ENCODE measurements at regions not wholly inside any gene's neighbourhood (a gene's known extent, or its start where the extent isn't known, plus 50 kb on each side); places are given as distances from the start of the nearest gene placed in this dataset.
"Not testable (repeated sequence)": the region's sequence is repeated elsewhere in the genome, so short reads cannot be mapped to it uniquely, and the experiment has no call there.

DNA sequence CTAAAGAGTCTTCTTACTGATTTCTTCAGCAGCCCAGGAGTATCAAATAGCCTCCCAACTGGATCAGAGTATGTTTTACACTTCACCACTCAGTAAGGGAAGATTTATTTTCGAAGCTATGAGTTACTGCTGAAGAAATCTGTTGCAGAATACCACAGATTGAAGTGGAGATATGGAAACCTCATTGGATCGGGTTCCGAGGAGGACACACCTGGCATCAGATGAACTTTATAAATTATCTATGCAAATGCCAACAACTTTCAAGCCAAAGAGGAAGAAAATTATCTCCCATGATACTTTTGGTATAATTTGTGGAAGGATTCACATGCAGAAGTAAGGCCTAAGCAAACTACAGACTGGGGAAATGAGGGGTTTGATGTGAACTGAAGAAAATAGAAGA, 515.9 kb upstream of the NDST4 start:
- DNase-seq (ENCODE audit: low spot score) = no peak

DNA sequence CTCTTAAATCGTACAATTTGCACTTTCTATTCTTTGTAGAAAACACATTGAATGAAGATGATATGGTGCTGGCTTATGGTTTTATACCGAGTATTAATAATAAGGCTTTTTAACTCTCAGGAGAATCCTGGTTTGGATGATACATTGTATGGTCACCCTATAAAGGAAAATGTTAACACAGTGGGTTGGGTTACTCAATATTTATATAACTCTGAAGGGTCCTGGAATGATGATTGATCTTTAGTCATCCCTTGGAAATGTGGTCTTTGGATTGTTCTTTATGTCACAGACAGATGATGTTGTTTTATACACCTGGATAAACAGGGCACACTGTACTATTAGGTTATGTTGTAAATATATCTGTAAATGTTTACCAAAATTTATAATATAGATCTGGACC, 496.2 kb upstream of the NDST4 start:
- no peak for DNase-seq (ENCODE audit: low spot score)

DNA sequence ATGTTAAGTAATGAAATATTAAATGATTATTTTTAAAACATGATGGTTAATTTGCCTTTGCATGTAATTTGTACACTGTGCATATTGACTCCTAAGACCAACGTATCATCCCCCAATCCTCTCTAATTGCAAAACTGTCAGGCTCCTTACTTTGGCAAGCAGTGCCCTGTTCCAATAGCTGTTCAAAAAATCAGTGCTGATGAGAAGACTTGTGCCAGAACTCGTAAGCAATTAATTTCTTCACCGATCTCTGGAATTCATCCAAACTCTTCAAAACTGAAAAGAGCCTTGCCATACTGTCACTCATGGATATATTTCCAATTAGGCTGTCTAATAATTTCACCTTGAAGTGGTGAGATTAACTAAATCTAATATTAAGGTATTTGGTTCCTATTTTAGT, 493.9 kb upstream of the NDST4 start:
- no peak for DNase-seq (ENCODE audit: low spot score)

DNA sequence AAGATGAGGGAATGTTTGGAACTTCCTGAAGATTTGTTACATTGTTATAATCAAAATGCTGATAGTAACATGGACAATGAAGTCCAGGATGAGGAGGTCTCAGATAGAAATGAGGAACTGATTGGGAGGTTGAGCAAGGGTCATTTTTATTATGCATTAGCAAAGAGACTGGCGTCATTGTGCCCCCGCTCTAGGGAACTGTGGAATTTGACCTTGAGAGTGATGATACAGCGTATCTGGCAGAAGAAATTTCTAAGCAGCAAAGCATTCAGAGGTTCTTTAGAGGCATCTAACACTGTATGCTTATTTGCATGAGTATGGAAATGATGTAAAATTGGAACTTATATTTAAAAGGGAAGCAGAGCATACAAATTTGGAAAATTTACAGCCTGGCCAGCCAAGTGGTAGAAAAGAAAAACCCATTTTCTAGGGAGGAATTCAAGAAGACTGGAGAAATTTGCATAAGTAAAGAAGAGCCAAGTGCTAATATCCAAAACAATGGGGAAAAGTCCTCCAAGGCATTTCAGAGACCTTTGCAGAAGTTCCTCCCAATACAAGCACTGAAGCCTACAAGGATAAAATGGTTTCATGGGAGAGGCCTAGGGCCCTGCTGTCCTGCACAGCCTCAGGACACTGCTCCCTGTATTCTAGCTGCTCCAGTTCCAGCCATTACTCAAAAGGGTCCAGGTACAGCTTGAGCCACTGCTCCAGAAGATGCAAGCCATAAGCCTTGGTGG, 483.0 kb upstream of the NDST4 start:
- DNase-seq (ENCODE audit: low spot score) = no peak

DNA sequence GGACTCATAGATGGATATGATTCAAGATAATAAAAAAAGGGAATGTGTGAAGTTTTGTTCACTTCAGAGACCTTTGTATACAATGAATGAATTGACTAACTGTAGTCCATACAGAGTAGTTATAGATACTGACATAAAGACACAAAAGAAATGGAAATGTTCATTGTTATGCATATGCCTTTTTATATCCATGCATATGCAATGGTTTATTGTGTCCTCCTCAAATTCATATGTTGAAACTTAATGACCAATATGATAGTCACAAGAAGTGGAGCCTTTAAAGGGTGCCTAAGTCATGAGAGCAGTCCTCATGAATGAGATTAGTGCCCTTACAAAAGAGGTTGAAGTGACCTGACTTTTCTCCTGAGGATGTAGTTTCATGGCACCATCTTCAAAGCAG, 467.5 kb upstream of the NDST4 start:
- no peak for DNase-seq (ENCODE audit: low spot score)

DNA sequence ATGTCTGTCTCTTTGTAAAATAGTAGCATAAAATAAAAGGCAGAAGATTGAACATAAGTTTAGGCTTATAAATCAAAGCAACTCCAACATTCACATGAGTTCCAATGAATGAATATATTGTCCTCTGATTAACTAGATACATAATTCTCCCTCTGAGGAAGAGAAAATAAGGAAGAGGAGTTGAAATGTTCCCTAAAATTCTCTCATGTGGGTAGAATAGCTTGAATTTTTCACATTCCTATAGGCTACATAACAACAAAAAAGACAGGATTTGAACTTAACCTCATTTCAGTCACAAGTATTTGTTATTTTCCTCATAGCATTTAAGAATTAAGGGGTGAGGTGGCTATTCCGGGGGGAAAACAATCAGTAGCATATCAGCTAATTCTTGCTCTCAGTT, 462.4 kb upstream of the NDST4 start:
- no peak for DNase-seq (ENCODE audit: low spot score)

DNA sequence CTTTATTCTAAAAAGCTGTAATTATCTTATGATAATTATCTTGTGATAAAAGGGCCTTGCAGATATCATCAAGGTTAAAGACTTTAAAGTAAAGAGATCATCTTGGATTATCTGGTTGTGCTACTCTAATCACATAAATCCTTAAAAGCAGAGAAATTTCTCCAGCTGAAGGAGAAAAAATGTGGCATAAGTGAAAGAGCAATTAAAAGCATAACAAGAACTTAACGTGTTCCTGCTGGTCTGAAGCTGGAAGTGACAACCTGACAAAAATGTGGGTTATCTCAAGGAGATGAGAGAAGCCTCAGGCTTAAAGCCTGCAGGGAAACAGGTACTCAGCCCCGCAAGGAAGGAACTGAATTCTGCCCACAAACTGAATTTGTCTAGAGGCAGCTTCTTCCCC, 449.1 kb upstream of the NDST4 start:
- DNase-seq (ENCODE audit: low spot score) = no peak

DNA sequence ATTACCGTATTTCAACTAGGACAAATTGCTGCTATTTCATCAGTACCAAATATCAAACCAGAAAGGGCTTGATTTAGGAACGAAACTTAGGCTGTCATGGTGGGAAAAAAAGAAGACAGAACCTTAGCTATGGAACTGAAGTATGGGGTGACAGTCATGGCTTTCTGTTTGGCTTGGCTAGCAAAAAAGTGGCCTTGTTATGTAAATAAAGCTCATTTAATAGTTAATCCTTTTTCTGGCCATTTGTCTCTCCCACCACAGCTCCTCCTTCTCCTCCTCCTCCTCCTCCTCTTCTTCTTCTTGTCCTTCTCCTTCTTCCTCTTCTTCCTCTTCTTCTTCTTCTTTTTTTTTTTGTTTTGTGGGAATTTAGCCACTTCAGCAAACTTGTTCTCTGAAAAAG, 434.7 kb upstream of the NDST4 start:
- DNase-seq (ENCODE audit: low spot score) = no peak

DNA sequence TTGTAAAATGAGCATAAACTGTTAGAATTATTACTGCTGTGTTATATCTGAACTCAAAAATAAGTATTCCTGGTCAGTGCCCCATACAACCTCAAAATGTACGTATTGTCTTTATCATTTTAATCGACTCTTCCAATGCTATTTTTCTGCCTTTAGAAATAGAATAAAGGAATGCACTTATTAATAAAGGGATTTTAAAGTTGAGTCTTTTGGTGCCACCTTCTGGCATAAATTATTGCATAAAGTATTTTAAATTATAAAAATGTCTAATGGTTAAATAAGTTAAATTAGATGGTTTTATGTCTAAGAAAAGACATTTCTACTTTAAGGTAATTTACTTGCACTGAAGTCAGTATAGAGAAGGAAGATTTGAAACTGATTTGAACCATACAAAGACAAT, 424.0 kb upstream of the NDST4 start:
- no peak for DNase-seq (ENCODE audit: low spot score)

DNA sequence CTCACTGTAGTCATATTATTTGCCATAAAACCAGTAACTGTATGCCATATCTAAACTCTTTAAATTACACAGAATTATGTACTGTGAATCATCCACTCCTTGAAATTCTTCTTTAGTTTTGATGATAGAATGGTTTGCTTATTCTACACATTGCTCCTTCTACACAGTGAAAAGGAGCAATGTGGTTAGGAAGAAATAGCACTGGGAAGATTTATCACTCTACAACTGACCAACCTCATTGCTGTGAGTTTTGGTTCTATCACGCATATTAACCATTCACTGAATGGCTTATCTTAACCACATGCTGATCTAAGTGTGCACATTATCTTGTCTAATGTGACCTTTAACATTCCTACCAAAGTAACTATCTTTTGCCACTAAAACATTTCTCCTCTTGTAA, 415.7 kb upstream of the NDST4 start:
- no peak for DNase-seq (ENCODE audit: low spot score)

DNA sequence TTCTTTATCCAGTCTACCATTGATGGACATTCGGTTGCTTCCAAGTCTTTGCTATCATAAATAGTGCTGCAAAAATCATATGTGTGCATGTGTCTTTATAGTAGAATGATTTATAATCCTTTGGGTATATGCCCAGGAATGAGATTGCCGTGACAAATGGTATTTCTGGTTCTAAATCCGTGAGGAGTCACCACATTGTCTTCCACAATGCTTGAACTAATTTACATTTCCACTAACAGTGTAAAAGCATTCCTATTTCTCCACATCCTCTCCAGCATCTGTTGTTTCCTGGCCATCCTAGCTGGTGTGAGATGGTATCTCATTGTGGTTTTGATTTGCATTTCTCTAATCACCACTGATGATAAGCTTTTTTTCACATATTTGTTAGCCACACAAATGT, 406.1 kb upstream of the NDST4 start:
- DNase-seq (ENCODE audit: low spot score) = not testable (repeated sequence)

DNA sequence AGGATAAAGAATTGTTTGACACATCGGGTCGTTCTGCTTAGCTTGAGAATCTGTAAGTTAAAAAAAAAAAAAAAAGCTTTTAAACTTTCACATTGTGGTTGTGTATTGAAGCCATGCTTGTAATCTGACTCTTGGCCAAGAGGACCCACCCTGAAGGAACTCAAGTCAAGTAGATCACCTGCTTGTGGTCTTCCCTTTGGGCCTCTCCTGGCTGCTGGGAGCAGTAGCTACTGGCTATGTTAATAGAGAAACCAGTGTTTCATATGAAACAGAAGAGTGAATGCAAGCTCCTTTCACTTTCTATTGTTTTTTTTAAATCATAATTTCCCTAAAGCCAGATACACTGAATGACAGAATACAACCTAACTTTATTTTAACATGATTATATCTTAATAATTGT, 402.4 kb upstream of the NDST4 start:
- no peak for DNase-seq (ENCODE audit: low spot score)

DNA sequence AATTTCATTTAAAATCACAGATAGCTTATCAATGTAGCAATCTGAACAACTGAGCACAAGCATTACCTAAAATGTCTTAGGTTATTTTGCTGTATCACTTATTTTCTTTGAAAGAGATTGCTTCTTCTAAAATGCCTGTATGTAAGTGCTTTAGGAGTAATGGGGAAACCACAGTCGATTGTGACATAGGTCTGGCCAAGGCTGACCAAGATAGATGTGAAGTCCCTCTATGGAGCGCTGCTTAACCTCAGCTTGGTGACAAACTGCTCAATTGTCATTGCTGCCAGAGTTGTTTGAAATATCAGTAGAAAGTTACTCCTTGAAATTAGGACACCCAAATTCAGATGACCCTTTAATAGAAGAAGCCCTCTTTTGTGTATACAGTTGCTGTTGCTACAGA, 401.9 kb upstream of the NDST4 start:
- DNase-seq (ENCODE audit: low spot score) = no peak

DNA sequence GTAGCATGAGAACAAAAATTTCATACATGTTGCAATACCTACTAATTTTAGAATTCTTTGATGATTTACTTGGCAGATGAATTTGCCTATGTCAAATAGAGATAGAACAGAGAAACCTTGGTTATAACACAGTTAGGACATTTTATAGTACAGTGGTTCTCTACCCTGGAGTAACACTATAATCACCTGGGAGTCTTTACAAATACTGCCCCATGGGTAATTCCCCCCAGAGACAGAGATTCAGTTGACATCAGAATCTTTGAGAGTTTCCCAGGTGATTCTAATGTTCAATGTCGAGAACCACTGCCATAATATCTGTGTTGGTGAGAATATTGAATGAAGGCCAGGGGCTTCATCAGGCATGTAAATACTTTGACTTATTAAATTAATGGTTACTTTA, 401.3 kb upstream of the NDST4 start:
- no peak for DNase-seq (ENCODE audit: low spot score)

DNA sequence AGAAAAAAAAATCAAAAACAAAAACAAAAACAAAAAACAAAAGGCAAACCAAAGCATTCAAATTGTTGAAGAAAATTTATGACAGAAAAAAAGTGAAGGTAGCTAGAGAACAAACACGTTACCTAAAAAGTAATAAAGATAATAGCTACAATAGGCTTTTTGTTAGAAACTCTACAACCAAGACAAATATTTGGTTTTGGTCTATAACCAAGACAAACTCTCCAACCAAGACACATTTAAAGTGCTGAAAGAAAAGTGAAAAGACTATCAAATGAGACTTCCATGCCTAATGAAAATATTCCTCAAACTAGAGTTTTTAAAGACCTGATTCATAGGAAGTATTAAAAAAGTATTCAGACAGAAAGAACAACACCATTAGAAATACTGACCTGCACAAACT, 391.9 kb upstream of the NDST4 start:
- no peak for DNase-seq (ENCODE audit: low spot score)

DNA sequence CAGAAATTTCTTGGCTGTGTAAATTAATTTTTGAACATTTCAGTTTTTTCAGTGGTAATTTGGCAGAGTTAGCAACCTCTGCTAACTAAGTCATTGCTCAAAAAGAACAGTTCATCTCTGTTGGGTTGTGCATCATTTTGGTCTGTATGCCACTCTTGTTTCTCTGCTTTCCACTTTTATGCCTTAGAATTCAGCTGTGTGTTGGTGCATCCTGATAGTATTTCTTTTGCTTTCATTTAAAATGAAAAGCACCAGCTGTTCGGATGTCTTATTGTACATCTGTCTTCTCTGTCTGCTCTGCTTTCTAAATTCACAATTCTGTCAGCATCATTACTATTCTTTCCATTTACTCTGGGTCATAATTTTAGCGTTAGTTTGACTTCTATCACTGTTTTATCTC, 388.2 kb upstream of the NDST4 start:
- DNase-seq (ENCODE audit: low spot score) = no peak

DNA sequence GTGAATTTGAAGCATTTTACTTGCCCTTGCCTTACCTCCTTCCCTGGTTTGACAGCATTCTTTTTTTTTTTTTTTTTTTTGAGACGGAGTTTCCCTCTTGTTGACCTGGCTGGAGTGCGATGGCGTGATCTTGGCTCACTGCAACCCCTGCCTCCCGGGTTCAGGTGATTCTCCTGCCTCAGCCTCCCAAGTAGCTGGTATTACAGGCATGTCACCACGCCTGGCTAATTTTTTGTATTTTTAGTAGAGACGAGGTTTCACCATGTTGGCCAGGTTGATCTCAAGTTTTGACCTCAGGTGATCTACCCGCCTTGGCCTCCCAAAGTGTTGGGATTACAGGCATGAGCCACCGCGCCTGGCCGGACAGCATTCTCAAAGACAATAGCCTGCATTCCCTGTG, 380.4 kb upstream of the NDST4 start:
- not testable (repeated sequence) for DNase-seq (ENCODE audit: low spot score)

DNA sequence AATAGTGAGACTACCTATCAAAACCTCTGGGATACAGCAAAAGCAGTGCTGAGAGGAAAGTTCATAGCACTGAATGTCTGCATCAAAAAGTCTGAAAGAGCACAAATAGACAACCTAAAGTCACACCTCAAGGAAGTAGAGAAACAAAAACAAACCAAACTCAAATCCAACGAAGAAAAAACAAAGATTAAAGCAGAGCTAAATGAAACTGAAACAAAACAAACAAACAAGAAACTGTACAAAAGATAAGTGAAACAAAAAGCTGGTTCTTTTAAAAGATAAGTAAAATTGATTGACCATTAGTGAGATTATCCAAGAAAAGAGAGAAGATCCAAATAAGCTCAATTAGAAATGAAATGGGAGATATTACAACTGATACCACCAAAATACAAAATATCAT, 378.3 kb upstream of the NDST4 start:
- DNase-seq (ENCODE audit: low spot score) = no peak

DNA sequence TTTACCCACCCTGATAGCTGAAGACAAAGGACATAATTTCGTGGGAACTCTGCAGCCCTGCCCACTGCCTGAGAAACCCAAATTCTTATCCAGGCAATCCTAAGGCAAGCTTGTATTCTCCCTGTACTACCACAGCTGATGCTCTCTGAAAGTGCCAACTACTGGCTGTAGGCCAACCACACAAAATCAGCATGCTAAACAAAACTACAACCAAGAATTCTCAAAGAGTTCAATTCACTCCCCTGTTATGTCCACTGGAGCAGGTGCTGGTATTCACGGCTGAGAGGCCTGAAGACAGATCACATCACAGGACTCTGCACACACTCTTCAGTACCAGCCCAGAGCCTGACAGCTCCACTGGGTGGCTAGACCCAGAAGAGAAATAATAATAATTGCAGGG, 375.9 kb upstream of the NDST4 start:
- no peak for DNase-seq (ENCODE audit: low spot score)

DNA sequence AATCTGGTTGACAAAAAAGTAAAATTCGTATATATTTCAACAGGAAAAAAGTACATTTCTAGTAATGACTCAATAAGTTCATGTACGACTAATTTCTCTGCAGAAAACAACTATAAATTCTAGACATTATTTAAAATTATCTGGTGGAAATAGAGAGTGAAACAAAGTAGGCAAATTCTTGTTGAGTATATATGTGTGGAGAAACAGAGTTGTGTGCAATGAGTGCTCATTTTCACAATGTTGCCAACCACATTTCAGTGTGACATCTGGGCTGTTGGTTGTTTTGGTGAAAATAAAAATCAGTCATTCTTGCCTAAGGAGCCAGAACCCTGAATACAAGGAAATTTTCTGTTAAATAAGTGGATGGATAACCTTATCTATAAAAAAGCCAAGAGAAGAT, 372.0 kb upstream of the NDST4 start:
- DNase-seq (ENCODE audit: low spot score) = no peak

DNA sequence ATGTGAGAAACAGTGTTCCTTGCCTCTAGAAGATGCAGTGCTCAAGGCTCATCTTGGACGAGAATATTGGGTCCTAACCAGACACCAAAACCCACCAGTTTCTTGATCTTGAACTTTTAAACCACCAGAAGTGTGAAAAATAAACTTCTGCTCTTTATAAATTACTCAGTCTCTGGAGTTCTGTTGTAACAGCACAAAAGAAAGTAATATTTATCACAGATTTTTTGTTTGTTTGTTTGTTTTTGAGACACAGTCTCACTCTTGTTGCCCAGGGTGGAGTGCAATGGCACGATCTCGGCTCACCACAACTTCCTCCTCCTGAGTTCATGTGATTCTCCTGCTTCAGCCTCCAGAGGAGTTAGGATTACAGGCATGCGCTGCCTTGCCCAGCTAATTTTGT, 371.1 kb upstream of the NDST4 start:
- no peak for DNase-seq (ENCODE audit: low spot score)

DNA sequence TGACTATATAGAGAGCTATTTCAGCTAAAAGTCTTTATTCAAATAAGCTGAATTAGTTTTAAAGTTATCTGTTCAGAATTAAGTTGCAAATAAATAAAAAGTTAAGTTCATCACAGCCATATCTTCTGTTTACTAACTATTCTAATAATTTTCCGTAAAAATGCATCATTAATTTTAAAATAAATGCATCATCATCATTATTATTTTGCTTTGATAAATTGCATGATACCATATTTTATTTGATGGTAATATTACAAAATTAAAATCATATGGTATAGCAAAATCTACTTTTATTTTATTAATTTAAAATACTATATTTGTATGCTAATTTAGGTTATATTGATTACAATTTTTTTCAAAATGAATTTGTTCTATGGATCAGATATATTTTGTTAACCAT, 357.3 kb upstream of the NDST4 start:
- DNase-seq (ENCODE audit: low spot score) = no peak

DNA sequence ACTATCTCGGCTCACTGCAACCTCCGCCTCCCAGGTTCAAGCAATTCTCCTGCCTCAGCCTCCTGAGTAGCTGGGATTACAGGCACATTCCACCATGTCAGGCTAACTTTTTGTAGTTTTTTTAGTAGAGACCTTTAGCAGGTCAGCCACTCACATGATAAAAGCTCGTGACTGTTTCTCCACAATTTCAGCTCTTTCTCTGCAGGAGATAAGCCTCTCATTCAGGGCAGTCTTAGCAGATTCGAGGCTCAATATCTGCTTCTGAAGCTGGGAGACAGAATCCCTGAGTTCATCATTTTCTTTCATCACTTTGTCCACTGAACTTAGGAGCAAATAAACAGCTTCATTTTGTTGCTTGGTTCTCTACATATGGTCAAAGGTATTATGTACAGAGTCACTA, 345.9 kb upstream of the NDST4 start:
- DNase-seq (ENCODE audit: low spot score) = not testable (repeated sequence)

DNA sequence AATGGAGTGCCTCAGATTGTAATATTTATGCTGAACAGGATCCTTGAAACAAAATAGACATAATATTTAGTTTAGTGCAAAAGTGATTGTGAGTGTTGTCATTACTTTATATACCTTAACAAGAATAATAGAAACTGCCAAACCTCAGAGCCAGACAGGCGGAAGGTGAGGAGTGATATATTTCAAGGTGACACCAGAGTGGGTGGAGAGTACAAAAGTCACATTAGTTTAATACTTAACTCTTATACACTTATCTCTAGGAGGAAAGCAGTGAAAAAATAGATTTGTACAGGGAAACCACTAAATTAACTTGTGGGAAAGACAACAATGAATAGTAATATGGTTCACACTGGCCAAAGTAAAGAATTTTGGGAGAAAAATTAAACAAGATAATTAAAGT, 342.8 kb upstream of the NDST4 start:
- DNase-seq (ENCODE audit: low spot score) = no peak

DNA sequence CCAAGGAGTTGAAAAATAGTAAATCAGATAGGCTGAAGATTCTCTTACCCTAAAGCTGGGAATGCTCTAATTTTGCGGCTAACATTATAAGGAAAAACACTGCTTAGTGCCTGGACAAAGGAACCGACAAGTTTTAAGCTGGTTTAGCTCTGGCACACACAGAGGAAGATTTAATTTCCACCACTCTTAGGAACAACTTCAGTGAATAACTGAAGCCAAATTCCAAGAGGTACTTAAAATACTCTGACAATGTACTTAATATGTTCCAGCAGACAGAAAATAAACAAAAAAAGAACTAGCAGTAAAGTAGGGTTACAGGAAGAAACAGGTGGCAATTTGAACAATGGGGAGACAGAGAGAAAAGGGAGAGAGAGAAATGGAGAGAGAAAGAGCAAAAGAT, 340.8 kb upstream of the NDST4 start:
- DNase-seq (ENCODE audit: low spot score) = no peak
